SK-N-SH treated with all-trans-retinoic acid at 6 μM for 48 hours (cell line): ENCODE measurements at regions not wholly inside any gene's neighbourhood (a gene's known extent, or its start where the extent isn't known, plus 50 kb on each side); places are given as distances from the start of the nearest gene placed in this dataset.

Experiments
- ARNTL ChIP-seq: fragments of 450-650 bp; formaldehyde crosslinking; IDR thresholded peaks from 2 replicates; pipeline ENCODE4 v1.5.0; 2020; ENCODE audit warnings: low read depth, mild to moderate bottlenecking, moderate library complexity, borderline replicate concordance
- CSDC2 ChIP-seq: fragments of 250-450 bp; sonication (Bioruptor Pico); IDR thresholded peaks from 2 replicates; pipeline ENCODE4 v1.5.0; 2020; ENCODE audit warnings: mild to moderate bottlenecking, moderate library complexity
- ESRRG ChIP-seq: fragments of 250-450 bp; sonication (Bioruptor Pico); IDR thresholded peaks from 2 replicates; pipeline ENCODE4 v1.6.1; 2021; ENCODE audit warnings: mild to moderate bottlenecking
- TOX ChIP-seq: fragments of 250-450 bp; sonication (Bioruptor Pico); IDR thresholded peaks from 2 replicates; pipeline ENCODE4 v1.8.0; 2021; ENCODE audit warnings: mild to moderate bottlenecking, moderate library complexity, borderline replicate concordance
- TSHZ2 ChIP-seq: fragments of 250-450 bp; sonication (Bioruptor Pico); IDR thresholded peaks from 2 replicates; pipeline ENCODE4 v1.5.0; 2020; ENCODE audit warnings: mild to moderate bottlenecking, moderate library complexity
- ZFP3 ChIP-seq: fragments of 250-450 bp; sonication (Bioruptor Pico); IDR thresholded peaks from 2 replicates; pipeline ENCODE4 v1.5.0; 2020; ENCODE audit warnings: mild to moderate bottlenecking, moderate library complexity
- ZFP30 ChIP-seq: fragments of 450-650 bp; formaldehyde crosslinking; IDR thresholded peaks from 2 replicates; pipeline ENCODE4 v1.5.0; 2022; ENCODE audit warnings: mild to moderate bottlenecking, moderate library complexity
- ZNF565 ChIP-seq: fragments of 450-650 bp; formaldehyde crosslinking; conservative IDR thresholded peaks from 2 replicates; pipeline ENCODE4 v1.5.0; 2020; ENCODE audit warnings: low read depth, mild to moderate bottlenecking, moderate library complexity

GRCh38 chr4:181938631-181939030, 304.6 kb upstream of the TENM3 start:
- TF ChIP-seq TSHZ2 (no peak), ZFP30 (CRISPR knock-in tag) (no peak), ZNF565 (CRISPR knock-in tag) (no peak), CSDC2 (CRISPR knock-in tag) (no peak), ZFP3 (CRISPR knock-in tag) (no peak), ARNTL (CRISPR knock-in tag) (no peak), ESRRG (CRISPR knock-in tag) (no peak), TOX (CRISPR knock-in tag) (no peak)
